Colonic mucosa (tissue), 4 donors: ENCODE measurements at regions not wholly inside any gene's neighbourhood (a gene's known extent, or its start where the extent isn't known, plus 50 kb on each side); places are given as distances from the start of the nearest gene placed in this dataset.

Experiments used
- DNase-seq: peaks from one replicate; pipeline ENCODE4 v3.0.0-alpha.2; 2020
- H3K27ac ChIP-seq: fragments of 200-600 bp; one replicate; pipeline ENCODE4 v1.8.0; 2021
- H3K27me3 ChIP-seq: fragments of 200-600 bp; one replicate; pipeline ENCODE4 v1.8.0; 2021
- H3K36me3 ChIP-seq: fragments of 200-600 bp; one replicate; pipeline ENCODE4 v1.8.0; 2021
- H3K4me1 ChIP-seq: fragments of 200-600 bp; one replicate; pipeline ENCODE4 v1.8.0; 2021; ENCODE audit warnings: mild to moderate bottlenecking
- H3K4me3 ChIP-seq: fragments of 200-600 bp; one replicate; pipeline ENCODE4 v1.8.0; 2021
- H3K9ac ChIP-seq, 2 donors: one replicate each; pipeline ENCODE4 v1.7.0; 2013; ENCODE audit warnings: control low read depth in 2 of 2, low read depth in 2 of 2, low read length in 2 of 2
- H3K9me3 ChIP-seq: fragments of 200-600 bp; one replicate; pipeline ENCODE4 v1.8.0; 2021
- CTCF ChIP-seq: fragments of 200-600 bp; IDR thresholded peaks from one replicate; pipeline ENCODE4 v1.8.0; 2022; ENCODE audit warnings: antibody characterized with exemption, mild to moderate bottlenecking
- intact Hi-C: fragments of 100-400 bp; cut with DNase I; formaldehyde crosslinking; loops from one replicate; pipeline ENCODE4 v1.14.1; 2022
- donor health status: healthy.
- donor health status: DM: no; HTN: no; CAD: no.
- donor health status: DM: no; HTN: no; CAD: no.

- no peak for DNase-seq
- no peak for TF ChIP-seq CTCF
- Histone ChIP-seq H3K9ac (no peak overlapping the region), H3K36me3 (no peaks in the 10 kb centered on the region), H3K4me1 (no peaks in the 10 kb centered on the region), H3K4me3 (no peak overlapping the region), H3K9me3 (no peaks in the 10 kb centered on the region), H3K27ac (no peak overlapping the region), H3K27me3 (no peaks in the 10 kb centered on the region)
- intact Hi-C loops, result no loop called here
Observed at GRCh38 chr12:24121911-24122310, 172.4 kb upstream of the SOX5 start.

- H3K27ac ChIP-seq, result no peak overlapping the region
- H3K4me3 ChIP-seq, result no peak overlapping the region
- no peaks in the 10 kb centered on the region for H3K4me1 ChIP-seq
- intact Hi-C loops, result no loop called here
- H3K36me3 ChIP-seq, result no peaks in the 10 kb centered on the region
- H3K27me3 ChIP-seq, result no peaks in the 10 kb centered on the region
- no peak for TF ChIP-seq CTCF
- DNase-seq, result no peak
- no peak overlapping the region for H3K9ac ChIP-seq
- H3K9me3 ChIP-seq, result no peaks in the 10 kb centered on the region
Observed at GRCh38 chr12:24118668-24119067, 169.2 kb upstream of the SOX5 start.

- no peaks in the 10 kb centered on the region for H3K36me3 ChIP-seq
- H3K9me3 ChIP-seq, result no peaks in the 10 kb centered on the region
- no peak overlapping the region for H3K9ac ChIP-seq
- TF ChIP-seq CTCF, result no peak
- intact Hi-C loops, result no loop called here
- H3K27ac ChIP-seq, result no peak overlapping the region
- no peaks in the 10 kb centered on the region for H3K4me1 ChIP-seq
- DNase-seq, result no peak
- H3K27me3 ChIP-seq, result no peaks in the 10 kb centered on the region
- no peak overlapping the region for H3K4me3 ChIP-seq
Observed at GRCh38 chr12:24116548-24116947, 167.1 kb upstream of the SOX5 start.

GRCh38 chr12:24113701-24114100 lies 164.2 kb upstream of the SOX5 start:
- Histone ChIP-seq H3K4me3 (no peak overlapping the region), H3K9ac (no peak overlapping the region), H3K9me3 (no peaks in the 10 kb centered on the region), H3K27me3 (no peaks in the 10 kb centered on the region), H3K36me3 (no peaks in the 10 kb centered on the region), H3K4me1 (no peaks in the 10 kb centered on the region), H3K27ac (no peak overlapping the region)
- intact Hi-C loops, result no loop called here
- DNase-seq, result no peak
- TF ChIP-seq CTCF, result no peak

- Histone ChIP-seq H3K9ac (no peak overlapping the region), H3K27ac (no peak overlapping the region), H3K27me3 (no peaks in the 10 kb centered on the region), H3K36me3 (no peaks in the 10 kb centered on the region), H3K4me3 (no peak overlapping the region), H3K9me3 (no peaks in the 10 kb centered on the region), H3K4me1 (no peaks in the 10 kb centered on the region)
- intact Hi-C loops, result no loop called here
- no peak for TF ChIP-seq CTCF
- DNase-seq, result no peak
Observed at GRCh38 chr12:24111616-24112015, 162.1 kb upstream of the SOX5 start.

GRCh38 chr12:24111086-24111485 lies 161.6 kb upstream of the SOX5 start:
- H3K27me3 ChIP-seq, result no peaks in the 10 kb centered on the region
- no peaks in the 10 kb centered on the region for H3K36me3 ChIP-seq
- H3K4me3 ChIP-seq, result no peak overlapping the region
- H3K27ac ChIP-seq, result no peak overlapping the region
- intact Hi-C loops, result no loop called here
- H3K9ac ChIP-seq, result no peak overlapping the region
- H3K9me3 ChIP-seq, result no peaks in the 10 kb centered on the region
- DNase-seq, result no peak
- H3K4me1 ChIP-seq, result no peaks in the 10 kb centered on the region
- TF ChIP-seq CTCF, result no peak
